ENCODE measurements at regions not wholly inside any gene's neighbourhood (a gene's known extent, or its start where the extent isn't known, plus 50 kb on each side); places are given as distances from the start of the nearest gene placed in this dataset.
A peak's percentile ranks its signal among the peaks of the same experiment; 100 is the strongest.

DNA sequence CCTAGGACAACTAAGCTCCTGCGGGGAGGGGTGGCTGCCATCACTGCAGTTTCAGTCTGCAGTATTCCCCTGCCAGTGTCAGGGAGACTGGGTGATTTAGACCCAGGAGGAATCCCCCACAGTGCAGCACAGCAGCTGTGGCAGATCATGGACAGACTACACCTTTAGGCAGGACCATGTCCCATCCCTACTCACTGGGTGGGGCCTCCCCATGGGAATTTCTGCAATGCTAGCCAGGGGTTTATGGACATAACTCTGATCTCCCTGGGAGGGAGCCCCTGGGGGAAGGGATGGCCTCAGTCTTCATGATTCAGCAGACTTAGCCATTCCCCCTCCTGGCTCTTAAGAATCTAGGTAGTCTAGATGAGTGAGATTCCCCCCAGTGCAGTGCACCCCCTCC, 130.1 kb upstream of the STAC start:
- H3K4me1 ChIP-seq (ENCODE audit: control insufficient read depth, insufficient read depth, low read length), result no peaks in the 10 kb centered on the region
- ChIA-PET CTCF (no interaction called here), POLR2A (no interaction called here)
- no peaks in the 10 kb centered on the region for H3K9me3 ChIP-seq (ENCODE audit: control insufficient read depth, insufficient read depth, low read depth, low read length)
- TF ChIP-seq ZNF133 (tag by site-specific recombination; IDR thresholded peaks at IDR 0.05), result no peak
- TF ChIP-seq KLF8 (tag by site-specific recombination; IDR thresholded peaks at IDR 0.05), result no peak
- peak; percentile 23; the same call in 1 of the 2 replicates for TF ChIP-seq GLIS1 (tag by site-specific recombination; IDR thresholded peaks at IDR 0.05)
- H3K4me3 ChIP-seq (ENCODE audit: low read depth, low read length), result no peak overlapping the region
- H3K27ac ChIP-seq (ENCODE audit: extremely low read depth, low read depth, low read length), result no peak overlapping the region
- H3K36me3 ChIP-seq (ENCODE audit: control insufficient read depth in 2 of 2, insufficient read depth in 1 of 2, low read length in 2 of 2), result no peaks in the 10 kb centered on the region

DNA sequence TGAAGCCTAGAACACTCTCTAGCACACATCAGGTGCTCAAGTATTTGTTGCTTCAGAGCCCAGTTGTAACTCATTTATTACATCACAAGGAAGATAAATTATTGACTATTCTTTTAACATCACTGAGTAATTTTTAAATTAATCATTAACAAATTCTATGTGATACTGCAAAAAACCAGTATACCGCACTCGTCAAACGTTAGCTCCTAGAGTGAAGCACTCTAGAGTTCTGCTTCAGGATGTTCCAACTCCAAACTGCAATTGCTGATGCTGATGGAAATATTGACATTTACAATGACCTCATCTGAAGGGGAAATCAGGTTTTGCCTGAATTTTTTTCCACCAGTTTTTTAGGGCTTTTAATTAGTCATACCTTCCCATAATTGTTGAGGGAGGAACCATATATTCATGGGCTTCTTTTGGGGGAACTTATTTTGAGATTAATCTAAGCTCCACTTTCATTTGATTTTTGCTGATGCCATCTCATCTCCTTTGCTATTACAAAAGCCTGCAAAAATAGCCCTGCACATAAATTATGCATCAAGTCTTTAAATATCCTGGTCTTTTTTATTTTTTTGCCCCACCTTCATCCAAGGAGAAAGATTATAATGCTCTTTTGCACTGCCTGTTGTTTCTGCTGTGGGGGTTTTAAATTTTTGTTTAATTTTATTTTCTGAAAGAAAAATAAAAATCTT, 123.0 kb upstream of the STAC start:
- H3K36me3 ChIP-seq (ENCODE audit: control insufficient read depth in 2 of 2, insufficient read depth in 1 of 2, low read length in 2 of 2), result no peaks in the 10 kb centered on the region
- no peak overlapping the region for H3K4me3 ChIP-seq (ENCODE audit: low read depth, low read length)
- H3K9me3 ChIP-seq (ENCODE audit: control insufficient read depth, insufficient read depth, low read depth, low read length), result no peaks in the 10 kb centered on the region
- ChIA-PET CTCF (interaction anchor here (0.6 kb wide), 1 partner anchor 1632 kb away, joined by 3 read pairs; no protein-coding TSS in a partner anchor), POLR2A (no interaction called here)
- no peak overlapping the region for H3K27ac ChIP-seq (ENCODE audit: extremely low read depth, low read depth, low read length)
- TF ChIP-seq ZNF133 (tag by site-specific recombination; IDR thresholded peaks at IDR 0.05) (no peak), YY1 (tag by site-specific recombination; IDR thresholded peaks at IDR 0.05) (no peak), ZNF548 (tag by site-specific recombination; IDR thresholded peaks at IDR 0.05) (no peak), ZNF658 (tag by site-specific recombination; IDR thresholded peaks at IDR 0.05) (no peak), ZNF664 (tag by site-specific recombination; IDR thresholded peaks at IDR 0.05) (no peak), ZNF660 (tag by site-specific recombination; IDR thresholded peaks at IDR 0.05) (no peak), ZNF501 (tag by site-specific recombination; IDR thresholded peaks at IDR 0.05) (no peak), SALL2 (tag by site-specific recombination; IDR thresholded peaks at IDR 0.05; ENCODE audit: borderline replicate concordance) (no peak), ZNF169 (tag by site-specific recombination; IDR thresholded peaks at IDR 0.05) (no peak), ZNF423 (tag by site-specific recombination; IDR thresholded peaks at IDR 0.05) (no peak), ZNF391 (tag by site-specific recombination; IDR thresholded peaks at IDR 0.05; ENCODE audit: borderline replicate concordance, low read depth) (no peak)
- TF ChIP-seq, protein P1, sequence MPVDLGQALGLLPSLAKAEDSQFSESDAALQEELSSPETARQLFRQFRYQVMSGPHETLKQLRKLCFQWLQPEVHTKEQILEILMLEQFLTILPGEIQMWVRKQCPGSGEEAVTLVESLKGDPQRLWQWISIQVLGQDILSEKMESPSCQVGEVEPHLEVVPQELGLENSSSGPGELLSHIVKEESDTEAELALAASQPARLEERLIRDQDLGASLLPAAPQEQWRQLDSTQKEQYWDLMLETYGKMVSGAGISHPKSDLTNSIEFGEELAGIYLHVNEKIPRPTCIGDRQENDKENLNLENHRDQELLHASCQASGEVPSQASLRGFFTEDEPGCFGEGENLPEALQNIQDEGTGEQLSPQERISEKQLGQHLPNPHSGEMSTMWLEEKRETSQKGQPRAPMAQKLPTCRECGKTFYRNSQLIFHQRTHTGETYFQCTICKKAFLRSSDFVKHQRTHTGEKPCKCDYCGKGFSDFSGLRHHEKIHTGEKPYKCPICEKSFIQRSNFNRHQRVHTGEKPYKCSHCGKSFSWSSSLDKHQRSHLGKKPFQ (tag by site-specific recombination; IDR thresholded peaks at IDR 0.05), result no peak
- no peaks in the 10 kb centered on the region for H3K4me1 ChIP-seq (ENCODE audit: control insufficient read depth, insufficient read depth, low read length)

DNA sequence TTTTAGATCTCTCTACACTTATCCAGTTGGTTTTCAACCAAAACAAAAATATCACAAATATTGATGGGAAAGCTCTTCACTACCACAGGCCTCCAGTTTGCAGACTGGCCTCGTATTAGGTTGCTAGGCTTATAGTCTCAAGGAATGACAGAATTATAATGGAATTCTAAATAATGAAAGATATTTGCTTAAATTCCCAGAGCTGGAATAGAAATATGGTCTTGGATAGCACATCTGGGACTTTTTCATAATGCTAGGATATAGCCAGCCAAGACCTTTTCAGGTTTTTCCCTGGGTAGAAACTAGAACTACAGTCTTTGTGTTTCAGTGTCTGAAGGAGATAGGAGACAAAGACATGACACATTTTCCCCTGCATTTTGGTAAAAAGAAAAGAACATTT, 121.9 kb upstream of the STAC start:
- no peaks in the 10 kb centered on the region for H3K36me3 ChIP-seq (ENCODE audit: control insufficient read depth in 2 of 2, insufficient read depth in 1 of 2, low read length in 2 of 2)
- no peaks in the 10 kb centered on the region for H3K9me3 ChIP-seq (ENCODE audit: control insufficient read depth, insufficient read depth, low read depth, low read length)
- no peak overlapping the region for H3K27ac ChIP-seq (ENCODE audit: extremely low read depth, low read depth, low read length)
- no peak overlapping the region for H3K4me3 ChIP-seq (ENCODE audit: low read depth, low read length)
- H3K4me1 ChIP-seq (ENCODE audit: control insufficient read depth, insufficient read depth, low read length), result no peaks in the 10 kb centered on the region
- ChIA-PET POLR2A (no interaction called here), CTCF (no interaction called here)
- TF ChIP-seq ZNF561 (tag by site-specific recombination; IDR thresholded peaks at IDR 0.05; ENCODE audit: borderline replicate concordance) (no peak), GLIS1 (tag by site-specific recombination; IDR thresholded peaks at IDR 0.05) (no peak), ZNF19 (tag by site-specific recombination; IDR thresholded peaks at IDR 0.05; ENCODE audit: low read depth) (no peak), ZNF311 (tag by site-specific recombination; IDR thresholded peaks at IDR 0.05; ENCODE audit: borderline replicate concordance) (no peak), SP7 (tag by site-specific recombination; IDR thresholded peaks at IDR 0.05) (no peak), ZNF416 (tag by site-specific recombination; IDR thresholded peaks at IDR 0.05) (no peak), ZXDB (tag by site-specific recombination; IDR thresholded peaks at IDR 0.05) (no peak), ZBTB8A (tag by site-specific recombination; IDR thresholded peaks at IDR 0.05) (no peak), ZBTB48 (tag by site-specific recombination; IDR thresholded peaks at IDR 0.05) (no peak), ZNF777 (tag by site-specific recombination; IDR thresholded peaks at IDR 0.05; ENCODE audit: borderline replicate concordance) (no peak), ZNF248 (tag by site-specific recombination; IDR thresholded peaks at IDR 0.05) (no peak), KLF7 (tag by site-specific recombination; IDR thresholded peaks at IDR 0.05; ENCODE audit: borderline replicate concordance) (no peak), ZNF830 (tag by site-specific recombination; IDR thresholded peaks at IDR 0.05; ENCODE audit: low read depth) (no peak), ZNF324 (tag by site-specific recombination; IDR thresholded peaks at IDR 0.05) (no peak)
- TF ChIP-seq, protein P2, sequence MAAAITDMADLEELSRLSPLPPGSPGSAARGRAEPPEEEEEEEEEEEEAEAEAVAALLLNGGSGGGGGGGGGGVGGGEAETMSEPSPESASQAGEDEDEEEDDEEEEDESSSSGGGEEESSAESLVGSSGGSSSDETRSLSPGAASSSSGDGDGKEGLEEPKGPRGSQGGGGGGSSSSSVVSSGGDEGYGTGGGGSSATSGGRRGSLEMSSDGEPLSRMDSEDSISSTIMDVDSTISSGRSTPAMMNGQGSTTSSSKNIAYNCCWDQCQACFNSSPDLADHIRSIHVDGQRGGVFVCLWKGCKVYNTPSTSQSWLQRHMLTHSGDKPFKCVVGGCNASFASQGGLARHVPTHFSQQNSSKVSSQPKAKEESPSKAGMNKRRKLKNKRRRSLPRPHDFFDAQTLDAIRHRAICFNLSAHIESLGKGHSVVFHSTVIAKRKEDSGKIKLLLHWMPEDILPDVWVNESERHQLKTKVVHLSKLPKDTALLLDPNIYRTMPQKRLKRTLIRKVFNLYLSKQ (tag by site-specific recombination; IDR thresholded peaks at IDR 0.05; ENCODE audit: borderline replicate concordance), result no peak
- TF ChIP-seq, protein P3, sequence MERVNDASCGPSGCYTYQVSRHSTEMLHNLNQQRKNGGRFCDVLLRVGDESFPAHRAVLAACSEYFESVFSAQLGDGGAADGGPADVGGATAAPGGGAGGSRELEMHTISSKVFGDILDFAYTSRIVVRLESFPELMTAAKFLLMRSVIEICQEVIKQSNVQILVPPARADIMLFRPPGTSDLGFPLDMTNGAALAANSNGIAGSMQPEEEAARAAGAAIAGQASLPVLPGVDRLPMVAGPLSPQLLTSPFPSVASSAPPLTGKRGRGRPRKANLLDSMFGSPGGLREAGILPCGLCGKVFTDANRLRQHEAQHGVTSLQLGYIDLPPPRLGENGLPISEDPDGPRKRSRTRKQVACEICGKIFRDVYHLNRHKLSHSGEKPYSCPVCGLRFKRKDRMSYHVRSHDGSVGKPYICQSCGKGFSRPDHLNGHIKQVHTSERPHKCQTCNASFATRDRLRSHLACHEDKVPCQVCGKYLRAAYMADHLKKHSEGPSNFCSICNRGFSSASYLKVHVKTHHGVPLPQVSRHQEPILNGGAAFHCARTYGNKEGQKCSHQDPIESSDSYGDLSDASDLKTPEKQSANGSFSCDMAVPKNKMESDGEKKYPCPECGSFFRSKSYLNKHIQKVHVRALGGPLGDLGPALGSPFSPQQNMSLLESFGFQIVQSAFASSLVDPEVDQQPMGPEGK (tag by site-specific recombination; IDR thresholded peaks at IDR 0.05), result no peak

All from HEK293 (cell line).